ENCODE measurements at regions not wholly inside any gene's neighbourhood (a gene's known extent, or its start where the extent isn't known, plus 50 kb on each side); places are given as distances from the start of the nearest gene placed in this dataset.
"Not testable (repeated sequence)": the region's sequence is repeated elsewhere in the genome, so short reads cannot be mapped to it uniquely, and the experiment has no call there.

GRCh38 chr16:29318037-29318436, 88.5 kb downstream of the NPIPB11 start:
- H3K27me3 Mint-ChIP-seq, result no peaks in the 10 kb centered on the region
- peaks cover 21% of the 10 kb centered on the region for H3K4me1 Mint-ChIP-seq
- DNase-seq, result no peak
- no peak for ATAC-seq
- H3K4me3 Mint-ChIP-seq, result no peak overlapping the region
- no peaks in the 10 kb centered on the region for H3K9me3 Mint-ChIP-seq
- H3K27ac Mint-ChIP-seq, result no peak overlapping the region

- Mint-ChIP-seq H3K27me3 (no peaks in the 10 kb centered on the region), H3K27ac (peak overlapping the region in 1 of 2 donors; percentile 76), H3K4me3 (no peak overlapping the region), H3K4me1 (peaks cover 21% of the 10 kb centered on the region), H3K9me3 (no peaks in the 10 kb centered on the region)
- ATAC-seq, result no peak
- DNase-seq, result no peak
Measured at GRCh38 chr16:29317269-29317668, 89.2 kb downstream of the NPIPB11 start.

GRCh38 chr16:29316761-29317183, 89.7 kb downstream of the NPIPB11 start:
- no peaks in the 10 kb centered on the region for H3K9me3 Mint-ChIP-seq
- H3K4me3 Mint-ChIP-seq, result no peak overlapping the region
- H3K4me1 Mint-ChIP-seq, result peaks cover 21% of the 10 kb centered on the region
- H3K27ac Mint-ChIP-seq, result peak overlapping the region in 1 of 2 donors; percentile 12
- no peak for ATAC-seq
- H3K27me3 Mint-ChIP-seq, result no peaks in the 10 kb centered on the region
- no peak for DNase-seq

GRCh38 chr16:29315916-29316517, 90.5 kb downstream of the NPIPB11 start:
- no peak for ATAC-seq
- Mint-ChIP-seq H3K27ac (no peak overlapping the region), H3K27me3 (no peaks in the 10 kb centered on the region), H3K4me1 (peaks cover 21% of the 10 kb centered on the region), H3K9me3 (no peaks in the 10 kb centered on the region), H3K4me3 (no peak overlapping the region)
- DNase-seq, result no peak

GRCh38 chr16:29315046-29315445, 91.5 kb downstream of the NPIPB11 start:
- ATAC-seq (no peak), DNase-seq (no peak)
- Mint-ChIP-seq H3K9me3 (no peaks in the 10 kb centered on the region), H3K4me1 (peaks cover 21% of the 10 kb centered on the region), H3K27me3 (no peaks in the 10 kb centered on the region), H3K27ac (no peak overlapping the region), H3K4me3 (no peak overlapping the region)

GRCh38 chr16:29314292-29314934, 92.1 kb downstream of the NPIPB11 start:
- Mint-ChIP-seq H3K4me3 (no peak overlapping the region), H3K27me3 (no peaks in the 10 kb centered on the region), H3K27ac (no peak overlapping the region), H3K9me3 (no peaks in the 10 kb centered on the region), H3K4me1 (peaks cover 21% of the 10 kb centered on the region)
- no peak for ATAC-seq
- no peak for DNase-seq

GRCh38 chr16:29313559-29314048, 92.9 kb downstream of the NPIPB11 start:
- H3K4me1 Mint-ChIP-seq, result peaks cover 18% of the 10 kb centered on the region
- DNase-seq (no peak), ATAC-seq (no peak)
- H3K27me3 Mint-ChIP-seq, result no peaks in the 10 kb centered on the region
- H3K4me3 Mint-ChIP-seq, result no peak overlapping the region
- peak overlapping the region in 1 of 2 donors; percentile 20 for H3K27ac Mint-ChIP-seq
- H3K9me3 Mint-ChIP-seq, result no peaks in the 10 kb centered on the region

GRCh38 chr16:29312835-29313558, 93.5 kb downstream of the NPIPB11 start:
- H3K4me3 Mint-ChIP-seq, result no peak overlapping the region
- no peaks in the 10 kb centered on the region for H3K9me3 Mint-ChIP-seq

GRCh38 chr16:29312345-29312675, 94.2 kb downstream of the NPIPB11 start:
- DNase-seq, H3K9me3 Mint-ChIP-seq, H3K27me3 Mint-ChIP-seq, H3K27ac Mint-ChIP-seq, ATAC-seq, H3K4me3 Mint-ChIP-seq: not testable (repeated sequence)
- H3K4me1 Mint-ChIP-seq, result peaks cover 12% of the 10 kb centered on the region

More at GRCh38 chr16:29312835-29313558, 93.5 kb downstream of the NPIPB11 start:
- Mint-ChIP-seq H3K4me1 (peaks cover 13% of the 10 kb centered on the region), H3K27ac (peak overlapping the region in 1 of 2 donors; percentile 76), H3K27me3 (no peaks in the 10 kb centered on the region)
- no peak for ATAC-seq
- DNase-seq, result no peak

- Mint-ChIP-seq H3K27ac (no peak overlapping the region), H3K27me3 (no peaks in the 10 kb centered on the region), H3K4me3 (no peak overlapping the region), H3K9me3 (no peaks in the 10 kb centered on the region), H3K4me1 (peaks cover 6% of the 10 kb centered on the region)
- DNase-seq (no peak), ATAC-seq (no peak)
Measured at GRCh38 chr16:29311461-29312344, 94.8 kb downstream of the NPIPB11 start.

GRCh38 chr16:29310852-29311314, 95.6 kb downstream of the NPIPB11 start:
- Mint-ChIP-seq H3K9me3 (no peaks in the 10 kb centered on the region), H3K4me3 (no peak overlapping the region), H3K27ac (no peak overlapping the region), H3K4me1 (no peaks in the 10 kb centered on the region), H3K27me3 (no peaks in the 10 kb centered on the region)
- no peak for ATAC-seq
- DNase-seq, result no peak

GRCh38 chr16:29310243-29310642, 96.3 kb downstream of the NPIPB11 start:
- not testable (repeated sequence) for H3K27me3 Mint-ChIP-seq, H3K4me1 Mint-ChIP-seq, DNase-seq, H3K27ac Mint-ChIP-seq, ATAC-seq, H3K9me3 Mint-ChIP-seq, H3K4me3 Mint-ChIP-seq

GRCh38 chr16:29309601-29310000, 96.9 kb downstream of the NPIPB11 start:
- not testable (repeated sequence) for ATAC-seq, H3K27me3 Mint-ChIP-seq, H3K4me3 Mint-ChIP-seq, H3K4me1 Mint-ChIP-seq, DNase-seq, H3K9me3 Mint-ChIP-seq
- peak overlapping the region in 1 of 2 donors; percentile 90 for H3K27ac Mint-ChIP-seq

- H3K9me3 Mint-ChIP-seq, result no peaks in the 10 kb centered on the region
- no peaks in the 10 kb centered on the region for H3K27me3 Mint-ChIP-seq
- no peak overlapping the region for H3K4me3 Mint-ChIP-seq
- ATAC-seq (peak; percentile 11), DNase-seq (no peak)
- peak overlapping the region in 1 of 2 donors; percentile 90 for H3K27ac Mint-ChIP-seq
- no peaks in the 10 kb centered on the region for H3K4me1 Mint-ChIP-seq
Measured at GRCh38 chr16:29308644-29309546, 97.6 kb downstream of the NPIPB11 start.
